ENCODE measurements at regions not wholly inside any gene's neighbourhood (a gene's known extent, or its start where the extent isn't known, plus 50 kb on each side); places are given as distances from the start of the nearest gene placed in this dataset.

- TF ChIP-seq SKI (IDR thresholded peaks at IDR 0.05; ENCODE audit: partially characterized antibody) (no peak), ZNF124 (CRISPR knock-in tag; IDR thresholded peaks at IDR 0.05) (no peak), ZFP90 (CRISPR knock-in tag; IDR thresholded peaks at IDR 0.05; ENCODE audit: borderline replicate concordance) (no peak), ZNF563 (CRISPR knock-in tag; IDR thresholded peaks at IDR 0.05) (no peak), IRF2 (CRISPR knock-in tag; IDR thresholded peaks at IDR 0.05) (no peak), SUZ12 (IDR thresholded peaks at IDR 0.05; ENCODE audit: low read depth, low read length) (no peak), ZBTB38 (CRISPR knock-in tag; IDR thresholded peaks at IDR 0.05) (no peak), KAT7 (CRISPR knock-in tag; IDR thresholded peaks at IDR 0.05; ENCODE audit: borderline replicate concordance) (no peak), FOXK2 (IDR thresholded peaks at IDR 0.05) (0 out of 2 replicates have a peak, but pooled peaks have one; percentile 24)
- TF ChIP-seq, protein P1, sequence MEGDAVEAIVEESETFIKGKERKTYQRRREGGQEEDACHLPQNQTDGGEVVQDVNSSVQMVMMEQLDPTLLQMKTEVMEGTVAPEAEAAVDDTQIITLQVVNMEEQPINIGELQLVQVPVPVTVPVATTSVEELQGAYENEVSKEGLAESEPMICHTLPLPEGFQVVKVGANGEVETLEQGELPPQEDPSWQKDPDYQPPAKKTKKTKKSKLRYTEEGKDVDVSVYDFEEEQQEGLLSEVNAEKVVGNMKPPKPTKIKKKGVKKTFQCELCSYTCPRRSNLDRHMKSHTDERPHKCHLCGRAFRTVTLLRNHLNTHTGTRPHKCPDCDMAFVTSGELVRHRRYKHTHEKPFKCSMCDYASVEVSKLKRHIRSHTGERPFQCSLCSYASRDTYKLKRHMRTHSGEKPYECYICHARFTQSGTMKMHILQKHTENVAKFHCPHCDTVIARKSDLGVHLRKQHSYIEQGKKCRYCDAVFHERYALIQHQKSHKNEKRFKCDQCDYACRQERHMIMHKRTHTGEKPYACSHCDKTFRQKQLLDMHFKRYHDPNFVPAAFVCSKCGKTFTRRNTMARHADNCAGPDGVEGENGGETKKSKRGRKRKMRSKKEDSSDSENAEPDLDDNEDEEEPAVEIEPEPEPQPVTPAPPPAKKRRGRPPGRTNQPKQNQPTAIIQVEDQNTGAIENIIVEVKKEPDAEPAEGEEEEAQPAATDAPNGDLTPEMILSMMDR (CRISPR knock-in tag; IDR thresholded peaks at IDR 0.05): no peak
These were observed 154.7 kb downstream of the ACTR3B start for GRCh38 chr7:152914014-152914844.
